GM23248 (cell line): ENCODE measurements at regions not wholly inside any gene's neighbourhood (a gene's known extent, or its start where the extent isn't known, plus 50 kb on each side); places are given as distances from the start of the nearest gene placed in this dataset.

Source experiments
- DNase-seq: peaks from one replicate; pipeline ENCODE4 v3.0.0-alpha.2; 2015
- H2AFZ ChIP-seq: fragments of 200-600 bp; sonication (generic); 2 replicates; pipeline ENCODE4 v1.6.1; 2016; ENCODE audit warnings: antibody characterized with exemption
- H3F3A ChIP-seq: fragments of 200-600 bp; sonication (generic); 2 replicates; pipeline ENCODE4 v1.6.1; 2016; ENCODE audit warnings: mild to moderate bottlenecking, antibody characterized with exemption, mixed run types; ENCODE audit not compliant: insufficient read depth
- H3K27ac ChIP-seq: fragments of 200-600 bp; sonication (generic); 2 replicates; pipeline ENCODE4 v1.5.1; 2016; ENCODE audit warnings: mild to moderate bottlenecking
- H3K27me3 ChIP-seq: fragments of 200-600 bp; sonication (generic); replicated peaks from 2 replicates; pipeline ENCODE4 v1.6.1; 2016; ENCODE audit warnings: mild to moderate bottlenecking; ENCODE audit not compliant: insufficient read depth
- H3K36me3 ChIP-seq: fragments of 200-600 bp; sonication (generic); 2 replicates; pipeline ENCODE4 v1.6.1; 2016; ENCODE audit warnings: low read depth, mild to moderate bottlenecking
- H3K4me1 ChIP-seq: fragments of 200-600 bp; sonication (generic); 2 replicates; pipeline ENCODE4 v1.6.1; 2016; ENCODE audit warnings: mild to moderate bottlenecking; ENCODE audit not compliant: insufficient read depth
- H3K4me2 ChIP-seq: fragments of 200-600 bp; sonication (generic); one replicate; pipeline ENCODE4 v1.6.1; 2016; ENCODE audit warnings: mild to moderate bottlenecking; ENCODE audit not compliant: unreplicated experiment
- H3K4me3 ChIP-seq: fragments of 200-600 bp; sonication (generic); 2 replicates; pipeline ENCODE4 v1.5.1; 2016; ENCODE audit warnings: mild to moderate bottlenecking
- H3K79me2 ChIP-seq: fragments of 200-600 bp; sonication (generic); 2 replicates; pipeline ENCODE4 v1.6.1; 2016; ENCODE audit warnings: mild to moderate bottlenecking; ENCODE audit not compliant: insufficient read depth
- H3K9ac ChIP-seq: fragments of 200-600 bp; sonication (generic); 2 replicates; pipeline ENCODE4 v1.6.1; 2016; ENCODE audit warnings: mild to moderate bottlenecking
- H3K9me2 ChIP-seq: fragments of 200-600 bp; sonication (generic); 2 replicates; pipeline ENCODE4 v1.6.1; 2016; ENCODE audit warnings: mixed run types, mild to moderate bottlenecking, moderate library complexity; ENCODE audit not compliant: insufficient read depth
- H3K9me3 ChIP-seq: fragments of 200-600 bp; sonication (generic); one replicate; pipeline ENCODE4 v1.6.1; 2017; ENCODE audit warnings: low read depth
- H4K20me1 ChIP-seq: fragments of 200-600 bp; sonication (generic); 2 replicates; pipeline ENCODE4 v1.6.0; 2016; ENCODE audit not compliant: insufficient read depth
- EZH2 ChIP-seq: fragments of 200-600 bp; sonication (generic); IDR thresholded peaks from 2 replicates; pipeline ENCODE4 v1.6.1; 2018; ENCODE audit warnings: antibody characterized with exemption, mild to moderate bottlenecking; ENCODE audit not compliant: insufficient read depth, poor library complexity, severe bottlenecking
- EZH2phosphoT487 ChIP-seq: fragments of 200-600 bp; sonication (generic); IDR thresholded peaks from 2 replicates; pipeline ENCODE4 v1.6.1; 2018; ENCODE audit warnings: antibody characterized with exemption, moderate library complexity, mild to moderate bottlenecking, low read depth; ENCODE audit not compliant: insufficient read depth
- WGBS, 2 experiments: methylation state at CpG; one replicate each; pipeline ENCODE4 v1.1.6; 2015 to 2017; ENCODE audit warnings: low lambda C conversion rate in 2 of 2, low coverage in 1 of 2; ENCODE audit errors: missing lambda C conversion rate in 2 of 2; 5-methylcytosine and 5-hydroxymethylcytosine counted together
- in situ Hi-C: fragments of 300-500 bp; cut with MboI; formaldehyde crosslinking; loops from 2 replicates; pipeline ENCODE4 v1.15.0; 2020

DNA sequence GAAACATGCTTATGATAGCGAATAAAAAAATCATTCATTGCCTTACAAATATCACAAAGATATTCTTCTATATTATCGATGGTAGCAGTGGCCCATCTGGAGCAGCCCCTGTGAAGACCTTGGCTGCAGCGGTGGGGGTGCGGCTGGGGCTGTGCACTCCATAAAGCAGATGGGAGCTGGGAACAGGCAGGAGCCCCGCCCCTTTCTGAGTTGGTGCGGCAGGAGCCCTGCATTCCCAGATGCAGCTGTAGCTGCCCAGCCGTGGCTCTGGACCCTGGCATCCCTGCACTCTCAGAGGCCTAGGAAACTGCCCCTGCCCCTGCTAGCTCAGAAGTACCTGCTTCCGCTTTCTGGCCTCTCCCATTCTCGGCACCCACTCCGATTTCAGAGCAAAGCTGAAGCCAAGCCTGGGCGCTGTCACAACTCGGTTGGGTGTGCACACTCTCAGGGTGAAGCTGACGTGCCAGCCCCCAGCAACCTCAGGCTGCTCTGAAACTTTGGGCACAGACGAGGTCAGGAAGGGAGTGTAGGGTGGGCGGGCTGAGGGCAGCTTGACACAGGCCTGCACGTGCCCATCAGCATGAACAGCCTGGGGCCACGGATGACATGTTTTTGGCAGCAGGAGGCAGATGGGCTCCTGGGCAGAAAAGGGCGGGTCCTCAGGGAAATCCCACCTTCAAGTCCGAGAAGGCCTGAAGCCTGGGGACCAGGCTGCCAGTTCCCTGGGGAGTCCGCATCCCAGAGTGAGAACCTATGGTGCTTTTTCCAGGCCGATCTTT lies 1440.8 kb upstream of the ACO1 start:
- Histone ChIP-seq H2AFZ (no peak overlapping the region), H3K4me3 (no peak overlapping the region), H3K4me1 (no peaks in the 10 kb centered on the region), H3K27me3 (no peaks in the 10 kb centered on the region), H3K27ac (no peak overlapping the region), H3K9me3 (peaks cover 3% of the 10 kb centered on the region), H3K9me2 (no peaks in the 10 kb centered on the region), H3K79me2 (no peaks in the 10 kb centered on the region), H3K9ac (no peak overlapping the region), H3F3A (no peaks in the 10 kb centered on the region), H4K20me1 (no peaks in the 10 kb centered on the region), H3K36me3 (no peaks in the 10 kb centered on the region), H3K4me2 (no peak overlapping the region)
- DNase-seq = no peak
- no peak for TF ChIP-seq EZH2
- 47 to 52% methylated on average over 20 to 21 of the region's 21 CpGs for whole genome bisulfite sequencing, 2 experiments
- in situ Hi-C loops = no loop called here

- in situ Hi-C loops = no loop called here
- no peak for TF ChIP-seq EZH2phosphoT487
Observed at GRCh38 chr9:30944225-30944569, 1440.2 kb upstream of the ACO1 start.

DNA sequence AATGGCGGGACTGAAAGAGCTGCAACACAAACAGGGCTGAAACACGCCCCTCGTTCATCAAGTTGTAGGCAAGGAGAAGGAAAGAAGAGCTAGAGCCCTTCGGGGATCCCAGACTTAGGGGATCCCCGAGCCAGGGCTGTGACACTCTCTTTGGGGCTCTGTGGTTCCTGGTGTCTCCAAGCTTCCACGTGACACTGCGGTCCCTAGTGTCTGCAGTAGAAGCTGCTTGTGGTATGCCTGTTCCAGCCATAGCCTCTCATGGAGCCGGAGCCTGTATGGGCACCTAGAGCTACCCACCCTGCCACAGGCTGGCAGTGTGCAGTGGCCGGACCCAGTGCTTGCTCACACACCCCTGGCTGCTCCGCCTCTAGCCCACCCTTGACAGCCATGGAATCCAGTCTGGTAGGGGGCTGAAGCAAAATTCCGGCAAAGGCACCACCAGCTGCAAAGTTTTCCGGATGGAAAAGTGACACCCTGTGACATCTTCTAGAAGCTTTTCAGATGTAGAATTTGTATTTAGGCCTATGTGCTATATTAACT lies 1439.6 kb upstream of the ACO1 start:
- Histone ChIP-seq H3K27me3 (no peaks in the 10 kb centered on the region), H3K36me3 (no peaks in the 10 kb centered on the region), H3K4me2 (no peak overlapping the region), H3K79me2 (no peaks in the 10 kb centered on the region), H2AFZ (no peak overlapping the region), H3K27ac (no peak overlapping the region), H3K9me2 (no peaks in the 10 kb centered on the region), H3K4me3 (no peak overlapping the region), H4K20me1 (no peaks in the 10 kb centered on the region), H3K9ac (no peak overlapping the region), H3K4me1 (no peaks in the 10 kb centered on the region), H3K9me3 (peaks cover 3% of the 10 kb centered on the region), H3F3A (no peaks in the 10 kb centered on the region)
- 44 to 51% methylated on average over 11 to 12 of the region's 12 CpGs for WGBS, 2 experiments
- in situ Hi-C loops = no loop called here
- DNase-seq = no peak
- TF ChIP-seq EZH2 (no peak), EZH2phosphoT487 (no peak)

More at GRCh38 chr9:30944225-30944569, 1440.2 kb upstream of the ACO1 start:
- Histone ChIP-seq H3K9ac (no peak overlapping the region), H4K20me1 (no peaks in the 10 kb centered on the region), H3K27ac (no peak overlapping the region), H3K4me1 (no peaks in the 10 kb centered on the region), H3K9me3 (peaks cover 3% of the 10 kb centered on the region), H3K36me3 (no peaks in the 10 kb centered on the region), H3K4me3 (no peak overlapping the region), H3K79me2 (no peaks in the 10 kb centered on the region), H3K27me3 (no peaks in the 10 kb centered on the region), H3F3A (no peaks in the 10 kb centered on the region), H2AFZ (no peak overlapping the region), H3K9me2 (no peaks in the 10 kb centered on the region), H3K4me2 (no peak overlapping the region)
- 36 to 39% methylated on average over 6 of the region's 6 CpGs for WGBS, 2 experiments
- DNase-seq = no peak

GRCh38 chr9:30964332-30964731 lies 1420.1 kb upstream of the ACO1 start:
- in situ Hi-C loops = no loop called here
- no peak overlapping the region for H2AFZ ChIP-seq
- no peaks in the 10 kb centered on the region for H4K20me1 ChIP-seq
- no peak overlapping the region for H3K27ac ChIP-seq
- H3K4me1 ChIP-seq = no peaks in the 10 kb centered on the region
- H3K79me2 ChIP-seq = no peaks in the 10 kb centered on the region
- H3K9ac ChIP-seq = no peak overlapping the region
- no peak overlapping the region for H3K4me2 ChIP-seq
- no peaks in the 10 kb centered on the region for H3K27me3 ChIP-seq
- H3K4me3 ChIP-seq = no peak overlapping the region
- DNase-seq = no peak
- H3F3A ChIP-seq = no peaks in the 10 kb centered on the region
- no peaks in the 10 kb centered on the region for H3K9me2 ChIP-seq
- no peaks in the 10 kb centered on the region for H3K36me3 ChIP-seq
- no peak for TF ChIP-seq EZH2phosphoT487
- TF ChIP-seq EZH2 = no peak
- H3K9me3 ChIP-seq = no peaks in the 10 kb centered on the region

- TF ChIP-seq EZH2phosphoT487 (no peak), EZH2 (no peak)
- no peaks in the 10 kb centered on the region for H4K20me1 ChIP-seq
- H3K36me3 ChIP-seq = no peaks in the 10 kb centered on the region
- 25 to 26% methylated on average over 1 of the region's 1 CpG for WGBS, 2 experiments
- H3K4me3 ChIP-seq = no peak overlapping the region
- no peaks in the 10 kb centered on the region for H3K9me2 ChIP-seq
- no peak overlapping the region for H3K9ac ChIP-seq
- in situ Hi-C loops = no loop called here
- H3K4me2 ChIP-seq = no peak overlapping the region
- H3K27ac ChIP-seq = no peak overlapping the region
- H3K4me1 ChIP-seq = no peaks in the 10 kb centered on the region
- H3K9me3 ChIP-seq = no peaks in the 10 kb centered on the region
- no peak for DNase-seq
- H3F3A ChIP-seq = no peaks in the 10 kb centered on the region
- no peaks in the 10 kb centered on the region for H3K27me3 ChIP-seq
- H2AFZ ChIP-seq = no peak overlapping the region
- H3K79me2 ChIP-seq = no peaks in the 10 kb centered on the region
Observed at GRCh38 chr9:30967476-30967875, 1417.0 kb upstream of the ACO1 start.
